ENCODE measurements at regions not wholly inside any gene's neighbourhood (a gene's known extent, or its start where the extent isn't known, plus 50 kb on each side); places are given as distances from the start of the nearest gene placed in this dataset.

GRCh38 chr6:111984516-111985201, 69.2 kb upstream of the CCN6 start:
- no peaks in the 10 kb centered on the region for H3K27me3 Mint-ChIP-seq
- no peak overlapping the region for H3K4me3 Mint-ChIP-seq
- peak overlapping the region; percentile 9 for H3K27ac Mint-ChIP-seq
- H3K9me3 ChIP-seq (ENCODE audit: control insufficient read depth, low read length, poor library complexity, severe bottlenecking), result no peaks in the 10 kb centered on the region
- H3K4me1 Mint-ChIP-seq, result peaks cover 35% of the 10 kb centered on the region
- ATAC-seq, result no peak
- H3K36me3 Mint-ChIP-seq (ENCODE audit: low read depth), result no peaks in the 10 kb centered on the region
- DNase-seq, result no peak

- no peaks in the 10 kb centered on the region for H3K27me3 Mint-ChIP-seq
- peak; percentile 48 for ATAC-seq
- DNase-seq, result no peak
- H3K4me3 Mint-ChIP-seq, result no peak overlapping the region
- H3K27ac Mint-ChIP-seq, result peak overlapping the region; percentile 9
- H3K4me1 Mint-ChIP-seq, result peaks cover 37% of the 10 kb centered on the region
- no peaks in the 10 kb centered on the region for H3K36me3 Mint-ChIP-seq (ENCODE audit: low read depth)
- H3K9me3 ChIP-seq (ENCODE audit: control insufficient read depth, low read length, poor library complexity, severe bottlenecking), result no peaks in the 10 kb centered on the region
These were observed 68.6 kb upstream of the CCN6 start for GRCh38 chr6:111985202-111985731.

- Mint-ChIP-seq H3K27me3 (no peaks in the 10 kb centered on the region), H3K27ac (no peak overlapping the region), H3K4me3 (no peak overlapping the region), H3K36me3 (ENCODE audit: low read depth) (no peaks in the 10 kb centered on the region), H3K4me1 (peaks cover 46% of the 10 kb centered on the region)
- DNase-seq, result no peak
- no peaks in the 10 kb centered on the region for H3K9me3 ChIP-seq (ENCODE audit: control insufficient read depth, low read length, poor library complexity, severe bottlenecking)
- ATAC-seq, result no peak
These were observed 67.3 kb upstream of the CCN6 start for GRCh38 chr6:111986651-111987050.

GRCh38 chr6:111987295-111987694, 66.6 kb upstream of the CCN6 start:
- Mint-ChIP-seq H3K36me3 (ENCODE audit: low read depth) (no peaks in the 10 kb centered on the region), H3K27ac (no peak overlapping the region), H3K4me3 (no peak overlapping the region), H3K4me1 (peaks cover 48% of the 10 kb centered on the region), H3K27me3 (no peaks in the 10 kb centered on the region)
- ATAC-seq, result no peak
- DNase-seq, result no peak
- H3K9me3 ChIP-seq (ENCODE audit: control insufficient read depth, low read length, poor library complexity, severe bottlenecking), result no peaks in the 10 kb centered on the region

DNA sequence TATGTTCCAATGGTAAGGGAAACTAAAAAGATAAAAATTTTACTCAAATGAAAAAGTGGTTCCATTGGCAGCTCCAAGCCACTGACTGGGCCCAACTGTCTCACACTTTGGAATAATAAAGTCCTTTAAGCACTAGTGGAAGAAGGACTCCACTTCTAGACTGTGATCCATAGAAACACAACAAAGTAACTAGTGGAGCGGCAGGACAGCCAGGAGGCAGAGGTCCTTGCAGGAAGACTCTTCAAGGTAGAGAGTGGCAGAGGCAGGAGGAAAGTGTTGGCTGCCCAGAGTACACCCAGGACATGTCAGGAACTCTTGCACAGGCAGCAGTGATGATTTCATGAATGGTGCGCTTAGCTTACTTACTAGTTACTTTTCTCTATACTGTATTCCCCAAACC, 65.0 kb upstream of the CCN6 start:
- H3K9me3 ChIP-seq (ENCODE audit: control insufficient read depth, low read length, poor library complexity, severe bottlenecking), result no peaks in the 10 kb centered on the region
- Mint-ChIP-seq H3K36me3 (ENCODE audit: low read depth) (no peaks in the 10 kb centered on the region), H3K4me1 (peaks cover 55% of the 10 kb centered on the region), H3K27ac (peak overlapping the region; percentile 98), H3K27me3 (no peaks in the 10 kb centered on the region), H3K4me3 (peak overlapping the region; percentile 66)
- ATAC-seq (no peak), DNase-seq (no peak)

GRCh38 chr6:111989743-111990142, 64.2 kb upstream of the CCN6 start:
- Mint-ChIP-seq H3K4me1 (peaks cover 55% of the 10 kb centered on the region), H3K27me3 (no peaks in the 10 kb centered on the region), H3K36me3 (ENCODE audit: low read depth) (no peaks in the 10 kb centered on the region), H3K4me3 (peak overlapping the region; percentile 66), H3K27ac (peak overlapping the region; percentile 98)
- no peaks in the 10 kb centered on the region for H3K9me3 ChIP-seq (ENCODE audit: control insufficient read depth, low read length, poor library complexity, severe bottlenecking)
- ATAC-seq, result peak; percentile 80
- no peak for DNase-seq

DNA sequence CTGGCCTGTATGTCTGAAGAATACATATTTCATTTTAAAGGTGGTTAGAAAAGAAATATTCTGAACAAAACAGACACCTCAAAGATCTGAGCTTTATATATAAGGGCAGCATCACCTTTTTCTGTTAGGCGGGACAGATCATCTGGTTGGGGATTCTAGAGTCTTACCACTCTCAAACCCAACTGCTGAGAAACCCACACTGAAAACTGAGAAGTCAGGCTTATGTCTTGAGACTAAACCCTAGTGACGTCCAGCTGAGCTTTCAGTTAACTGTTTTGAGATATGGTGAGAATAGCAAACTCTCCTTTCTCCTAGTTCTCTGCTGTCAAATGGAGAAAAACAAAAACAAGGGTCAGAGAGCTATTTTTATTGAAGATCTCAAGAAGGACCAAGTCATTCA, 63.7 kb upstream of the CCN6 start:
- Mint-ChIP-seq H3K4me3 (peak overlapping the region; percentile 66), H3K4me1 (peaks cover 52% of the 10 kb centered on the region), H3K27me3 (no peaks in the 10 kb centered on the region), H3K27ac (peak overlapping the region; percentile 98), H3K36me3 (ENCODE audit: low read depth) (no peaks in the 10 kb centered on the region)
- DNase-seq (no peak), ATAC-seq (peak; percentile 14)
- H3K9me3 ChIP-seq (ENCODE audit: control insufficient read depth, low read length, poor library complexity, severe bottlenecking), result no peaks in the 10 kb centered on the region

- H3K27me3 Mint-ChIP-seq, result no peaks in the 10 kb centered on the region
- H3K9me3 ChIP-seq (ENCODE audit: control insufficient read depth, low read length, poor library complexity, severe bottlenecking), result no peaks in the 10 kb centered on the region
- peak overlapping the region; percentile 98 for H3K27ac Mint-ChIP-seq
- ATAC-seq, result peak; percentile 80
- H3K4me3 Mint-ChIP-seq, result peak overlapping the region; percentile 72
- DNase-seq, result peak; percentile 14 to 40 (median 19)
- peaks cover 61% of the 10 kb centered on the region for H3K4me1 Mint-ChIP-seq
- no peaks in the 10 kb centered on the region for H3K36me3 Mint-ChIP-seq (ENCODE audit: low read depth)
These were observed 61.1 kb upstream of the CCN6 start for GRCh38 chr6:111992851-111993250.

DNA sequence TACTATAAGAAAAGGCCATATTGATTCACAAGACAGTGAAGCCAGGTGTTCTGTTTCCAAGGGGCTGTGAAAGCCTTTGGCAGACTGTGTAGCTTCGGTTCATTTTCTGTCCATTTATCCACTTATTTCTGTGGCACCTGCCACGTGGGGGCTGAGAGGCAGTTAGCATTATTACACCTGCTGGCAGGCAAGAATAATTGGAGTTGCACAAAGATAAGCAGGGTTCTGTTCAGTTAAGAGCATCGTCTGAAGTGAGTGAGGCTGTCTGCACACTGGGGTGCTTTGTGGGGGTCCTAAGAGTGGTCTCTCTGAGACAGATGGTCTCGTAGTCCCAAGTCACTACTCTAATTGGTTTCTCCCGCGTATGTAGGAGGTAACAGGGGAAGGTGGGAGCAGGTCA, 60.6 kb upstream of the CCN6 start:
- DNase-seq (no peak), ATAC-seq (peak; percentile 3)
- H3K9me3 ChIP-seq (ENCODE audit: control insufficient read depth, low read length, poor library complexity, severe bottlenecking), result no peaks in the 10 kb centered on the region
- H3K4me1 Mint-ChIP-seq, result peaks cover 61% of the 10 kb centered on the region
- peak overlapping the region; percentile 98 for H3K27ac Mint-ChIP-seq
- H3K36me3 Mint-ChIP-seq (ENCODE audit: low read depth), result no peaks in the 10 kb centered on the region
- H3K27me3 Mint-ChIP-seq, result no peaks in the 10 kb centered on the region
- H3K4me3 Mint-ChIP-seq, result peak overlapping the region; percentile 72

DNA sequence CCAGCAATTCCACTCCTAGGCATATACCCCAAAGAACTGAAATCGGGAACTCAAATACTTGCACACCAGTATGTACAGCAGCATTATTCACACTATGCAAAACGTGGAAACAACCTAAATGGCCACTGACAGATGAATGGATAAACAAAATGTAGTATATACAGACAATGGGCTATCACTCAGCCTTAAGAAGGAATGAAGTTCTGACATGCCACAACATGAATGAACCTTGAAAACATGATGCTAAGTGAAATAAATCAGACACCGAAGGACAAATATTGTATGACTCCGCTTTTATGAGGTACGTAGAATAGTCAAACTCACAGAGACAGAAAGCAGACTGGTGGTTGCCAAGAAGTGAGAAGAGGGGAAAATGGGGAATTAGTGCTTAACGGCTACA, 59.1 kb upstream of the CCN6 start:
- H3K27me3 Mint-ChIP-seq, result no peaks in the 10 kb centered on the region
- no peak overlapping the region for H3K4me3 Mint-ChIP-seq
- H3K4me1 Mint-ChIP-seq, result peaks cover 49% of the 10 kb centered on the region
- no peaks in the 10 kb centered on the region for H3K36me3 Mint-ChIP-seq (ENCODE audit: low read depth)
- ATAC-seq, result no peak
- peak overlapping the region; percentile 98 for H3K27ac Mint-ChIP-seq
- no peak for DNase-seq
- H3K9me3 ChIP-seq (ENCODE audit: control insufficient read depth, low read length, poor library complexity, severe bottlenecking), result no peaks in the 10 kb centered on the region

DNA sequence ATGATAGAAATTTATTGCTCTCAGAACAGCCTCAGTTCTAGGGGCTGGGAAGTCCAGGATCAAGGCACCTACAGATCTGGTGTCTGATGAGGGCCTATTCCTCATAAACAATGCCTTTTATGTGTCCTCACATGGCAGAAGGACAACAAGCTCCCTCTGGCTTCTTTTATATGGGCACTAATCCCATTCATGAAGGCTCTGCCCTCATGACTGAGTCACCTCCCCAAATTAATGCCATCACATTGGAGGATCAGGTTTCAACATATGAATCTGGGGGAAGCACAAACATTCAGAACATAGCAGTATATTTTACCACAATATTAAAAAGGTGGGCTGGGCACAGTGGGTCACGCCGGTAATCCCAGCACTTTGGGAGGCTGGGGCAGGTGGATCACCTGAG, 58.5 kb upstream of the CCN6 start:
- Mint-ChIP-seq H3K4me1 (peaks cover 43% of the 10 kb centered on the region), H3K27ac (peak overlapping the region; percentile 98), H3K4me3 (no peak overlapping the region), H3K36me3 (ENCODE audit: low read depth) (no peaks in the 10 kb centered on the region), H3K27me3 (no peaks in the 10 kb centered on the region)
- no peak for DNase-seq
- H3K9me3 ChIP-seq (ENCODE audit: control insufficient read depth, low read length, poor library complexity, severe bottlenecking), result no peaks in the 10 kb centered on the region
- no peak for ATAC-seq

GRCh38 chr6:111996144-111996865, 57.6 kb upstream of the CCN6 start:
- H3K9me3 ChIP-seq (ENCODE audit: control insufficient read depth, low read length, poor library complexity, severe bottlenecking), result no peaks in the 10 kb centered on the region
- Mint-ChIP-seq H3K4me1 (peaks cover 38% of the 10 kb centered on the region), H3K27ac (peak overlapping the region; percentile 79), H3K27me3 (no peaks in the 10 kb centered on the region), H3K4me3 (peak overlapping the region; percentile 78), H3K36me3 (ENCODE audit: low read depth) (no peaks in the 10 kb centered on the region)
- no peak for ATAC-seq
- no peak for DNase-seq

GRCh38 chr6:111997078-111997852, 56.6 kb upstream of the CCN6 start:
- Mint-ChIP-seq H3K27me3 (no peaks in the 10 kb centered on the region), H3K4me3 (peak overlapping the region; percentile 78), H3K36me3 (ENCODE audit: low read depth) (no peaks in the 10 kb centered on the region), H3K27ac (peak overlapping the region; percentile 79), H3K4me1 (peaks cover 33% of the 10 kb centered on the region)
- ATAC-seq (peak; percentile 77), DNase-seq (peak; percentile 67 to 68 (median 68))
- no peaks in the 10 kb centered on the region for H3K9me3 ChIP-seq (ENCODE audit: control insufficient read depth, low read length, poor library complexity, severe bottlenecking)

All from T-helper 17 cell (primary cell).